ENCODE measurements at regions not wholly inside any gene's neighbourhood (a gene's known extent, or its start where the extent isn't known, plus 50 kb on each side); places are given as distances from the start of the nearest gene placed in this dataset.

DNA sequence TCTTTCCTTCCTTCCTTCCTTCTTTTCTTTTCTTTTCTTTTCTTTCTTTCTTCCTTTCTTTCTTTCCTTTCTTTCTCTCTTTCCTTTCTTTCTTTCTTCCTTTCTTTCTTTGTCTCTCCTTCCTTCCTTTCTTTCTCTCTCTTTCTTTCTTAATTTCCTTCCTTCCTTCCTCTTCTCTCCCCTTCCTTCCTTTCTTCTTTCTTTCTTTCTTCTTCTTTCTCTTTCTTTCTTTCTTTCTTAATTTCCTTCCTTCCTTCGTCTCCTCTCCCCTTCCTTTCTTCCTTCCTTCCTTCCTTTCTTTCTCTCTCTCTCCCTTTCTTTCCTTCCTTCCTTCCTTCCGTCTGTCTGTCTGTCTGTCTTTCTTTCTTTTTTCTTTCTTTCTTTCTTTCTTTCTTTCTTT is 1446.5 kb upstream of the GOT2 start:
- TF ChIP-seq POLR2A (IDR thresholded peaks at IDR 0.05): no peak
- TF ChIP-seq, protein P1, sequence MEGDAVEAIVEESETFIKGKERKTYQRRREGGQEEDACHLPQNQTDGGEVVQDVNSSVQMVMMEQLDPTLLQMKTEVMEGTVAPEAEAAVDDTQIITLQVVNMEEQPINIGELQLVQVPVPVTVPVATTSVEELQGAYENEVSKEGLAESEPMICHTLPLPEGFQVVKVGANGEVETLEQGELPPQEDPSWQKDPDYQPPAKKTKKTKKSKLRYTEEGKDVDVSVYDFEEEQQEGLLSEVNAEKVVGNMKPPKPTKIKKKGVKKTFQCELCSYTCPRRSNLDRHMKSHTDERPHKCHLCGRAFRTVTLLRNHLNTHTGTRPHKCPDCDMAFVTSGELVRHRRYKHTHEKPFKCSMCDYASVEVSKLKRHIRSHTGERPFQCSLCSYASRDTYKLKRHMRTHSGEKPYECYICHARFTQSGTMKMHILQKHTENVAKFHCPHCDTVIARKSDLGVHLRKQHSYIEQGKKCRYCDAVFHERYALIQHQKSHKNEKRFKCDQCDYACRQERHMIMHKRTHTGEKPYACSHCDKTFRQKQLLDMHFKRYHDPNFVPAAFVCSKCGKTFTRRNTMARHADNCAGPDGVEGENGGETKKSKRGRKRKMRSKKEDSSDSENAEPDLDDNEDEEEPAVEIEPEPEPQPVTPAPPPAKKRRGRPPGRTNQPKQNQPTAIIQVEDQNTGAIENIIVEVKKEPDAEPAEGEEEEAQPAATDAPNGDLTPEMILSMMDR (IDR thresholded peaks at IDR 0.05): no peak
- TF ChIP-seq EP300 (IDR thresholded peaks at IDR 0.05; ENCODE audit: low read depth): no peak
- TF ChIP-seq POLR2AphosphoS5 (IDR thresholded peaks at IDR 0.05): no peak
